Dermis blood vessel endothelial cell (primary cell): ENCODE measurements at regions not wholly inside any gene's neighbourhood (a gene's known extent, or its start where the extent isn't known, plus 50 kb on each side); places are given as distances from the start of the nearest gene placed in this dataset.

Experiments used
- DNase-seq: peaks from one replicate; pipeline ENCODE4 v3.0.0; 2010

DNA sequence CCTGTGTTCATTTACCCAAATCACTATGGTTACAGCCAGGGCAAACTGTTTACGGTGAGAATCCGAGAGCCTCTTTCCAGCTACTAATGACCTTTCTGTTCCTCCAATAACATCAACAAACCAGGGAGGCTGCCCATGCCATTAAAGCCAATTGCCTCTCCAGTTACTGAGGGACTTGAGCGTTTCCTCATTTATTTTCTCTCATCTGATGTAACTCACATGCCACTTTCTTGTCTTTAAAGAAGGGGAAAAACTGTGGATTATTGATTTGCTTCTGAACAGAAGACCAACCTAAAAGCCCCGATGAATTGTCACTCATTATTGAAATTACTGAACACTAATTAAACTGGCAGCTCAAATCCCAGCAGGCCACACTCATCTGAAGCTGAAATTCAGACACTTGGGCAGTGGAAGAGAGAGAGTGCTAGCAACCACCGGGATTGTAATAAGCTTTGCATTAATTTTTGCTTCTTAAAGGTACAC is 595.8 kb upstream of the MKI67 start:
- DNase-seq: no peak

GRCh38 chr10:128722947-128723346 is 596.7 kb upstream of the MKI67 start:
- DNase-seq: no peak

- DNase-seq: no peak
These were observed 597.5 kb upstream of the MKI67 start for GRCh38 chr10:128723631-128724205.

DNA sequence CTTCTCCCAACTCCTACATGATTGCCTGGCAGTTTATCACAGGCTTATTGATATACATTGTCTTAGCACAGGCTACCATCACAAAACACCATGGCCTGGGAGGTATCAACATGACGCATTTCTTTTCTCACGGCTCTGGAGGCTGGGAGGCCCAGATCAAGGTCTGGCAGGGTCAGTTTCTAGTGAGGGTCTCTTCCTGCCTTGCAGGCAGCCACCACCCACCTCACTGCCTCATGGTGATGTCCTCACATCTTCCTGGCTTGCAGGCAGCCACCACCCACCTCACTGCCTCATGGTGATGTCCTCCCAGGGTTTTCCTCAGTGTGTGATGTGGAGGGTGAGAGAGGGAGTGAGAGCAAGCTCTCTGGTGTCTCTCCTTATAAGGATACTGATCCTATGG is 599.3 kb upstream of the MKI67 start:
- DNase-seq: no peak

DNA sequence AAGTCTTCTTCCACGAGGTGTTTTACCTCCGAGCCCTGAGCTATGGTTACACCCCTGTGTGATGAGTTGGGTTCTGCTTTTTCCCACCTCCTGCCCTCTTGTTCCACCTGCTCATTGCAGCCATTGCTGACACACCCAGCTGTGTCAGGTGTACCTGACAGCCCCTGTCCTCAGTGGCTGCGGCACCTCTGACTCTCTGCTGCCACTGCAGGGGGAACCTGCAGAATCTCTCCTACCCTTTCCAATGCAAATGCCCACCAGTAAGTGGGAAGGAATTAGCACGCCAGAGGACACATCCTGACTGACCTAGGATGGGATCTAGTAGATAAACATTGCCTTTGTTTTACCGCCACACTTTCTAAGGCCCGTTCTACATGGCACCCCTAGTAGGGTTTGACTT is 600.9 kb upstream of the MKI67 start:
- no peak for DNase-seq

- no peak for DNase-seq
These were observed 603.7 kb upstream of the MKI67 start for GRCh38 chr10:128729910-128730420.

DNA sequence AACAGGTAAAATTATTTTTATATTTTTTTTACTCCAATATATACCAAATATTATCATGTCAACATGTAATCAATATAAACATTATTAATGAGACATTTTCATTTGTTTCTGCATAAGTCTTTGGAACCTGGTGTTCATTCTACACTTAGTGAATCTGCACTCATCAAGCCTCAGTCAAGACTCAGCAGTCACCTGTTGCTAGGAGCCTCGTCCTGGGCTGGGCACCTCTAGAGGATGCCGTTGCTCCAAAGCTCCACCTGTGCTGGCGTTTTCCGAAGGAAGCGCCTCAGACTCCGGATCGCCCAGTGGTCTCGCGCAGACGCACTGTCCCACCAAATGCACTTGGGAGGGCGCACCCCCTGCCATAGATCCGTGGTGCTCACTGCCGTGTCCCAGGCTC is 604.7 kb upstream of the MKI67 start:
- no peak for DNase-seq

- DNase-seq: no peak
These were observed 607.9 kb upstream of the MKI67 start for GRCh38 chr10:128734161-128734560.

- DNase-seq: no peak
These were observed 608.5 kb upstream of the MKI67 start for GRCh38 chr10:128734734-128735133.

GRCh38 chr10:128735996-128736395 is 609.8 kb upstream of the MKI67 start:
- no peak for DNase-seq

- DNase-seq: no peak
These were observed 612.2 kb upstream of the MKI67 start for GRCh38 chr10:128738386-128738915.

GRCh38 chr10:128739930-128740329 is 613.7 kb upstream of the MKI67 start:
- no peak for DNase-seq

DNA sequence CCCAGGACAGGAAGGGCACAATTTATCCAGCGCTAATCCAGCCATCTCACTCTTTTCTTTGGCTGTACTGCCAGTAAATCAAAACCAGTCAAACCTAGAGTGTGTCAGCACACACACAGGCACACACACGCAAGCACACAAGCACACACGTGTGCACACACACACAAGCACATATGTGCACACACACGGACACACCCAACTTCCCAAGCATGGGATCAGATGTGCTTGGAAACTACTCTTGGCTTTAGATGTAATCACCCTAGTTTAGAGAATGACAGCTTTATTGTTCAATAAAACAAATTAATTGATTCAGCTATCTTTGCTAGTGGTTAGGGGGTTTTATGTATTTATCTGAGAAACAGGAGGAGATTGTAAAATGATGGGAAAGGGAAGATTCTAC is 615.0 kb upstream of the MKI67 start:
- no peak for DNase-seq

- no peak for DNase-seq
These were observed 615.5 kb upstream of the MKI67 start for GRCh38 chr10:128741680-128742079.

GRCh38 chr10:128744092-128744491 is 617.9 kb upstream of the MKI67 start:
- DNase-seq: no peak

DNA sequence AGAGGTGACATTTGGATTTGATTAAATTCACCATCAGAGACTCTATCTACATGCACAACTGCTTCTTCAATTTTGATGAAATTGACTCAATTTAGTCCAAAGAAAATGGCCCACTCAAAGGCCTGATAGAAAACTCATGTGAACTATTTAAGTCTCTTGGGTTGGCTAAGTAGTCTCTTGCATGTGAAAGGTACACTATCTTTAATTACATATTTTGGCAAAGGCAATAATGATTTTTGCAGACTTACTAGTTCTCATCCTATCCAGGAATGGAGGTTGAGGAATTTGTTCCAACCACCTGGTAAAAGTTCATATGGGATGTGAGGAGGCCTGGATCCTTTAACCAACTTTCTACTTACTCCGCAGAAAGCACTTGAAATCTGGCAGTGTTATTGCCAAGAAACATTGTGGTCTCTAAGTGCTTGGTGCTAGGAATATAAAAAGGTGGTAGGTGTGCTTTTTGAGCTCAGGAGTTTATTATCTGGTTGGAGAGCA is 618.6 kb upstream of the MKI67 start:
- DNase-seq: no peak

GRCh38 chr10:128747582-128748346 is 621.5 kb upstream of the MKI67 start:
- no peak for DNase-seq

GRCh38 chr10:128751284-128751683 is 625.1 kb upstream of the MKI67 start:
- no peak for DNase-seq

GRCh38 chr10:128751851-128752250 is 625.6 kb upstream of the MKI67 start:
- DNase-seq: no peak

DNA sequence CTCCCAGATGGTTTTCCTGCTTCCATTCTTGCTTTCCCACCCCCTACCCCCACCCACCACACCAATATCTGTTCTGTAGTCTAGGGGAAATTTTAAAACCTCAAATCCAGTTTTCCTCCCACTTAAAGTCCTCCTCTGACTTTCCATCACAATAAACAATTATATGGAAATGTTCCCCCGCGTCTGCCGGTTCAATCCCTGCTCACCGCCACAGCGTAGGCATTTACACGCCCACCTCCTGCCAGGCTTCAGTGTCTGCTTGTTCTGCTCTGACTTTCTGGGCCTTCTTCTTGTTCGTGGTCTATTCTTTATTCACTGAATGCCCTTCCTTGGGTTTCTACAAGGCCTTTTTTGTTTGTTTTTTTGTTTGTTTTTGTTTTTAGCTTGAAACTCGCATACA is 633.0 kb upstream of the MKI67 start:
- DNase-seq: no peak

- no peak for DNase-seq
These were observed 637.4 kb upstream of the MKI67 start for GRCh38 chr10:128763588-128763987.

DNA sequence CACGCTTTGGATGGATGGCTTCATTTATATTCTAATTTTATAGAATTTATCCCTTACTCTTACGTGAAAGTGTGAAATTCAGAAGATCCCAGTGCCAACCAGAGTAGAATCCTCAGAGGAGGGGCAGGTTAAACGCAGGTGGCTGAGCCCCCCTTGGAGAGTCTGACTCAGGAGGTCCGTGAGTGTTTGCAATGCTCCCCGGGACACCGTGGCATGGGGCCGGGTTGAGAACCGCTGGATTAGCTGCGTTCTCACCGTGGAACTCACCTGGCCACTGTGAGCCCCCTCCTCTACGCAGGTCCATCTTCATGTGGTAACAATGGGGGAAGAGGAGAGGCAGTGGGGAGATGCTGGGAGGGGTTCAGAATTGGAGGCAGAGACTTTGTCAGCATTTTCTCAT is 638.0 kb upstream of the MKI67 start:
- DNase-seq: no peak

DNA sequence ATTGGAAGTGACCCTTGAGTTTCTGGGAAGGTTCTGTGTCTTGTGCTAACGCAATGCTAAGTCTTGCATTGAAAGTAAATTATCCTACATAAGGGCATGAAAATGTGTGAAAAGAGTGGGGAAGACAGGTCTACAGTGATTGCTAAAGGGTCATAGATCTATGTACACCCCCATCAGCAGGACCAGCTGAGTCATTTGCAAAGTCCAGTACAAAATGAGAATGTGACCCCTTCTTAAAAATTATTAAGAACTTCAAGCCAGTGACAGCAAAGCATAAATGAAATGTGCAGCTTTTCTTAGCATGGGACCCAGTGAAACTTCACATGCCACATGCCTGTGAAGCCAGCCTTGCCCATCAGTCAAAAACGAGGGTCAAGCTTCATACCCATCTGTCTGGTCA is 640.7 kb upstream of the MKI67 start:
- no peak for DNase-seq

DNA sequence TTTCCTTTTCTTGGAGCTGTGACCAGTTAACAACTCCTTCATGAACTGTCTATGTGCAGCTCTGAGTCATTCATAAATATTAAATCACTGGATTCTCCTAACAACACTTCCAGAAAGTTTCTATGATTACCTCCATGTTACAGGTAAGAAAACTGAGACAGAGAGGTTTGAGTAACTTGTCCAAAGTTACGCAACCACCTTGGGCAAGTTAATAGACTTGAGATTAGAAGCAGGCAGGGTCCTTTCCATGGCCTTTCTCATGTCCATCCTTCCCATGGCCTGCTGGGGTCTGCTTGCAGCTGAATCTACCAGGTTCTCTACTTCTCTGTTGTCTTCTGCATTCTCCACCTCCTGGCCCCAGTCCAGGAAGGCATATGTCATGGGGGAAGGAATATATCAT is 648.8 kb upstream of the MKI67 start:
- no peak for DNase-seq
